ENCODE measurements at regions not wholly inside any gene's neighbourhood (a gene's known extent, or its start where the extent isn't known, plus 50 kb on each side); places are given as distances from the start of the nearest gene placed in this dataset.
"Not testable (repeated sequence)": the region's sequence is repeated elsewhere in the genome, so short reads cannot be mapped to it uniquely, and the experiment has no call there.

DNA sequence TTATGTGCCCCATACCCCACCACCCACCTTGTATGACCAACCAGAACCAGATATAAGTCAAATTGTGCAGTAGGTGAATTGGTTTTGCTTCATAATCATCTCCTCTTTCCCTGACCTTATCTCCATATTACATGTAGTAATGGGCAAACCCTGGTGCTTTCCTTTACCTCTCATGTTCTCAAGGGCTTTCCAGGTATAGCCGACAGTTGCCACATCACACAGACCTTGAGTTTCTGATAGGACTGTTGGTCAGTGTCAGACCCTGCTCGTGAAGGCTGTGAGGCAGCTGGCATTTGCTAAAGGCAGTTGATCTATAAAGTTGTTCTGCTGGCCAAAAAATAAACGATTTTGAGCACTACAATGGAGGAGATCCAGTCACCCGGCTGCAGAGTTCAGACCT, 145.9 kb downstream of the ALX1 start:
- DNase-seq = no peak

DNA sequence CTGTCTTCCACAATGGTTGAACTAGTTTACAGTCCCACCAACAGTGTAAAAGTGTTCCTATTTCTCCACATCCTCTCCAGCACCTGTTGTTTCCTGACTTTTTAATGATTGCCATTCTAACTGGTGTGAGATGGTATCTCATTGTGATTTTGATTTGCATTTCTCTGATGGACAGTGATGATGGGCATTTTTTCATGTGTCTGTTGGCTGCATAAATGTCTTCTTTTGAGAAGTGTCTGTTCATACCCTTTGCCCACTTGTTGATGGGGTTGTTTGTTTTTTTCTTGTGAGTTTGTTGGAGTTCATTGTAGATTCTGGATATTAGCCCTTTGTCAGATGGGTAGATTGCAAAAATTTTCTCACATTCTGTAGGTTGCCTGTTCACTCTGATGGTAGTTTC, 153.1 kb downstream of the ALX1 start:
- DNase-seq = not testable (repeated sequence)

DNA sequence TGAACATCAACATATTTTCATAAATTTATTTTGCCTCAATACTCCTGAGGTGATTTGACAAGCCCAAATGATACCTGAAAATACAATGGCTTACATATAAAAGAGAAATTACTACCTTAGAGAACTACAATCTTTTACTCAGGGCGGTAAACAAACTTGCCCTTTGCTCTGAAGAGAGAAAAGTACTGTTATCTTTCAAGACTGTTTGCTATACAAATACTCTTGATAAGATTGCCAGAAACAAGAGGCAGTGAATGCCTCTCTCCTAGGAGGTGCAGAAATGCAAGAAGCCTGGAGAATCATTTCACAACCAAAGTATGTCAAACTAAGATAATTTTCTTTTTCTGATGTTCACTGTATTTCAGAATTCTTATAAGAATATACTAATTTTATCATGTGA, 160.3 kb downstream of the ALX1 start:
- no peak for DNase-seq

DNA sequence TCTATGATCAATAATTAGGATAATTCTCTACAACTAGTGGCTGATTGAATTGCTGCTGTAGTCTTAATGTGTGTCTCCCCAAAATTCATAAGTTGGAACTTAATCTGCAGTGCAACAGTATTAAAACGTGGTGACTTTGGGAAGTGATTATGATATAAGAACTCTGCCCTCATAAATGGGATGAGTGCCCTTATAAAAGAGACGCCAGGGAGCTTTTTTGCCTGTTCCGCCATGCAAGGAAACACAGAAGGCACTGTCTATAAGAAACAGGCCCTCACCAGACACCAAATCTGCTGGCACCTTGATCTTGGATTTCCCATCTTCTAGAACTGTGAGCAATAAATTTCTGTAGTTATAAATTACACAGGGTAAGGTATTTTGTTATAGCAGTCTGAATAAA, 161.0 kb downstream of the ALX1 start:
- DNase-seq = no peak

DNA sequence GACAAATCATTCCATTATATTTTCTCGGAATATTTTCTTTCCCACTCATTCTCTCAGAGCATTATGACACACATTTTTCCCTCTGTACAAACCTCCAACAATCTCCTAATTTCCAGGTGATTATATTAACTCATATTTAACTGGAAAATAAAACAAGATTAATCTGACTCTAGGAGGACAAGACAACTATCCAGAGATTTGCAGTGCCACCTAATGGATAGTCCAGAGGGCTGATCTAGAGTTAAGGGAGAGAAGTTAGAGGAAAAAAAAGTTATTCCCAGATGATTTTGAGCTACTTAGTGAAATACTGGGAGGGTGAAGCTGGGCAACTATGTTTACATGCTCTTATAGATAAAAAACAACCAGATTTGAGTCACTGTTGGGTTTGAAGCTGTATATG, 161.7 kb downstream of the ALX1 start:
- no peak for DNase-seq

DNA sequence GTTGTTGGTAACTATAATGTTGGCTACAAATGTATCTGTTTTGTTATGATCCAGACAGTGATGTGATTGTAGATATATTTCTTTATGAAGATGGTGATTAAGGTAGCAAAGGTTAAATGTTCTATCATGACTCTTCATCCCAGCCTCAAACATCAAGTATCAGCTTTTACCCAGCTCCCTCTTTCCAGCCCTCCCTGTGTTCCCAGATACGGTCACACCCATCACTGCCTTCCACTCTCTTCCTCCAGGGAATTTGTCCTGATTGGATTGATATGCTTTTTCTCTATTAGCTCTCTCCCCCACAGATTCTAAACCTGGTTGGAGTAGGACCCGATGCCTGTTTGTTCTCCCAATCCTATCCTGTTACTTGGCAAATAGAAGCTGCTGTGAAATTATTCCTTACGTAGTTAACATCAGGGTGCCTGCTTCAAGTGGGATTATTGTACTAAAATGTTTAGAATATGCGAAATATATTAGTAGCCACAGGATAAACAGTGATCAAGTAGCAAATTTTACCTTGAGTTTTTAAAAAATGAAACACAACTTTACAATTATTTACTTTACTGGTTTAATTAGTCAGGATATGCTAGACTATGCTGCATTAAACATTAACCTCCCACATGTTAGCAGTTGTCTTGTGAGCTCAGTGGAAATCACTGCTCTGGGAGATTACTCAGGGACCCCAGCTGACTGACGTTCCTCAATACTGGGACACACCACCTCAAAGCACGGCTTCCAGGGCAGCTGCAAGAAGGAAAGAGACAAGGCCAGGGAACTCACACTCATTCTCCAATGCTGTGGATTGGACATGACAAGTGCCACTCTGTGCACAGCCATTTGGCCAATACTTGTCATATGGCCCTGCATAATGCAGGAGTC, 165.3 kb downstream of the ALX1 start:
- DNase-seq = no peak

DNA sequence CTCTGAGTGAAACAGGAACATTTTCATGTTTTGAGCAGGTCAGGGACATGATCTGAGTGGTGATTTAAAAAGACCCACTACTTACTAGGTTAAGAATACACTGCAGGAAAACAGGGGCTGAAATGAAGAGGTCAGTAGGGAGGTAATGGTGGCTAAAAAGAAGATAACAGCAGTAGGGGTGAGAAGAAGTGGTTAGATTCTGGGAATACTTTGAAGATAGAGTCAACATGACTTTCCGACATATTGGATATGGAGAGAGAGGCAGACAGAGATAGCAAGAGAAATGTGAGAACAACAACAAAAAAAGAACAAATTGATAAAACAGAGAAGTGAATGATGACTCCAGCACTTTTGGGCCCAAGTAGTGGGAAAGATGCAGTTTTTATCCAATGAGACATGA, 168.0 kb downstream of the ALX1 start:
- no peak for DNase-seq

DNA sequence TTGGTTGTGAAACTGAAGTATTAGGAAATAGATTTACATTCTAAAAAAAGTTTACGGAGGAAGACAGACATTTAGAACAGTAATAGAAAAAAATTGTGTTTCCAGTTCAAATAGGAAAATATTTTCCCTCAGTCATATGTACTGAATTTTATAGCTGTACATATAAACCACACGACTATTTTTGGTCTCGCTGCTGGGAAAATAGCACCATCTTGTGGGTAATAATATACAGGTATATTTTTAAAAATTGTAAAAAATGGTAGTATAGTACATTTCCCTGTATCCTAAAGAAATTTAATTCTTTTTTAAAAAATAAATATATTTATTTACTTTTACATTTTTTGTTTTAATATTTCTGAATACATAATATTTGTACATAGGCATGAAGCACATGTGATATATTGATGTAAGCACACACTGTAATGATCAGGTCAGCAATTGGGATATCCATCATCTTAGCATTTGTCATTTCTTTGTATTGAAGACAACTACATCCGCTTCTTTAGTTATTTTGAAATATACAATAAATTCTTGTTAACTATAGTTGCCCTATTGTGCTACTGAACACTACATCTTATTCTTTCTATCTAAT, 168.6 kb downstream of the ALX1 start:
- no peak for DNase-seq

DNA sequence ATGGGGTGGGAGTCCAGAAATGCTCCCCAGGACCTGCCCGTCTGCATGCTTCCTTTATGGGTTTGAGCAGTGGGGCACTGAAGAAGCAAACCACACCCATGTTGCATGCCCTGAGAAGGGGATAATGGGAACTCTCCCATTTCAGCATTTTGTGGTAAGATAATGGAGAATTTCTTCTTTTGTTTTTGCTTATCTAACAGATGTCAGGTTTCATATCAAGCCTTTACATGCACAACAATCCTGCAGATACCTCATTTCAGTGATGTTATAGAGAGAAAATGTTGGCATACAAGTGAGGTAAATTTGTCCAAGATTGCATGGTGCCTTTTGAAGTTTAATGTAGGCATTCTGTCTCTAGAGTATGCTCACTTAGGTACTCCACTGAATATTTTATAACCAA, 177.0 kb downstream of the ALX1 start:
- DNase-seq = no peak

DNA sequence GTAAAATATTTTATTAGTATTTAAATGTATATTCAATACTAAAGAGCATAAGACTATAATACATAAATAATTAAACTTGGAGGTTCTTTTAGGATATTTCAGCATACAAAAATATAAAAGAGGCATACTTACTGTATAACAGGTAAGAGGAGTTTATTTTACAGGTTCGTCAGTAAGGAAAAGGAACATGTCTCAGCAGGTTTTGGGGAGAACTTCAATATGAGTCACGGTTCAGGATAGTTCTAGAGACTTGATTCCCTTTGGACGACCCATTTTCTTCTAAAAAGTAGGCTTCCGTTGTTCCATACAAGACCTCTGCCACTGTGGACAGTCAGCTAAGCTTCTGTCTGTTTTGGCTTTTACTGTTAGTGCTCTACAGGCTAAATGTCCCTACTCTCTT, 181.1 kb downstream of the ALX1 start:
- no peak for DNase-seq

DNA sequence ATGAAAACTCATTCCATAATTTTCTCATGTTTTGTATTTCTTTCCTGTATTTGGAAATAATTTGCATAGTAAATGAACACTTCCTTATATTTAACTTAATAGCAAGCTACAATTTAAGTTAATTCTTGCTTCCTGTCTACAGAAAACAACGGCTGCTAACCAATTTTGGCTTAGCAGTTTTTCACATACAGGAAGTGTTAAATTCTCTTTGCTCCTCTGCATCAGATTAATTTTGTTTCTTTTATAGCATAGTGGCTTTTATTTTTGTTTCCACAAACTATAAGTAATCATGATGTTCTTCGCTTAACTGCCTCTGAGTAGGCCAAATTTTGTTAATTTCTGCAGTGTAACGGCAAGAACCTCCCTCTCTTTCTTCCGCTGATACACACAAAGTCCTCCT, 182.9 kb downstream of the ALX1 start:
- DNase-seq = no peak

DNA sequence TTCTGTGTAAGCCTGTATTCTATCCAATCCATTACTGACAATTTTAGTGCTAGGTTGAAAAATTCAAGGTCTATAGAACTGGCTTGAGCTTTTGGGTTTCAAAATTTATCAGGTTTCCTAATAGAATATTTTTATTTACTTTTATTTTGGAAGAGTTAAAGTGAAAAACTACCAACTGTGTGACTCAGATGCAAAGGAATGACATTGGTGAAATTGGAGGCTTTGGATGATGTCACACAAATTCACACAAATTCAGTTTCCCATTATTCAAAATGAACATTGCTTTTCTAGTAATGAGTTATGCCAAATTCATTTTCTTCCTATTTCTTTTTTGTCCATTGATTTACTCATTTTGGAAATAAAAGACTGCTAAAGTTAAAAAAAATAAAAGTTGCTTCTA, 186.9 kb downstream of the ALX1 start:
- no peak for DNase-seq

DNA sequence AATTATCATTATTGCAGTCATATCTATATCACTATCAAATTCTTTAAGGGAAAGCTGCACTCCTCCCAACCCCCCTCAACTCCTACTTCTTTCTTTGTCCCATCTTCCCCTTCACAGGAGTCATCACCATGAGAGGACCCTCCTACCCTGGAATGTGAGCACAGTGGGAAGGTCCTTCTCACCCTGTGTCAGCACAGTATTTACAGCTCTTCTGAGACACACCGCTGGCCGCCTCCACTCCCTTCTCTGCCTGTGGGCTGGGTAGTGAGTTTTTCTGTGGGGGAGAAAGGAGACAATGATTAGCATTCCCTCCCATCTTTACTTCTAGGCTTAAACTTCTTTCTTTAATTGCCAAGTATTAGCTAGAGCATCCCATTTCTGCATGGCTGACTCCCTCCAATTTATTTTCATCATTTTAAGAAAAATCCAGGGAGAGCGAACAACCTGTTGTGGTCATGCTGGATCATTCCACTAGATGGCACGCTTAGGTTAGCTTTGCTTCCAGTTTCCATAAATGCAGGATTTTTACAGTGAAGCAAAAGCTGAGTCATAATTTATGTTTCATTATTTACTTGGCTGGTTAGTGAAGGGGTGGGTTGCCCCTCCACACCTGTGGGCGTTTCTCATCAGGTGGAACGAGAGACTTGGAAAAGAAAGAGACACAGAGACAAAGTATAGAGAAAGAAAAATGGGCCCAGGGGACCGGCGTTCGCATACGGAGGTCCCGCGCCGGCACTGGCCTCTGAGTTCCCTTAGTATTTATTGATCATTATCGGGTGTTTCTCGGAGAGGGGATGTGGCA, 188.5 kb downstream of the ALX1 start:
- peak; percentile 53 for DNase-seq

DNA sequence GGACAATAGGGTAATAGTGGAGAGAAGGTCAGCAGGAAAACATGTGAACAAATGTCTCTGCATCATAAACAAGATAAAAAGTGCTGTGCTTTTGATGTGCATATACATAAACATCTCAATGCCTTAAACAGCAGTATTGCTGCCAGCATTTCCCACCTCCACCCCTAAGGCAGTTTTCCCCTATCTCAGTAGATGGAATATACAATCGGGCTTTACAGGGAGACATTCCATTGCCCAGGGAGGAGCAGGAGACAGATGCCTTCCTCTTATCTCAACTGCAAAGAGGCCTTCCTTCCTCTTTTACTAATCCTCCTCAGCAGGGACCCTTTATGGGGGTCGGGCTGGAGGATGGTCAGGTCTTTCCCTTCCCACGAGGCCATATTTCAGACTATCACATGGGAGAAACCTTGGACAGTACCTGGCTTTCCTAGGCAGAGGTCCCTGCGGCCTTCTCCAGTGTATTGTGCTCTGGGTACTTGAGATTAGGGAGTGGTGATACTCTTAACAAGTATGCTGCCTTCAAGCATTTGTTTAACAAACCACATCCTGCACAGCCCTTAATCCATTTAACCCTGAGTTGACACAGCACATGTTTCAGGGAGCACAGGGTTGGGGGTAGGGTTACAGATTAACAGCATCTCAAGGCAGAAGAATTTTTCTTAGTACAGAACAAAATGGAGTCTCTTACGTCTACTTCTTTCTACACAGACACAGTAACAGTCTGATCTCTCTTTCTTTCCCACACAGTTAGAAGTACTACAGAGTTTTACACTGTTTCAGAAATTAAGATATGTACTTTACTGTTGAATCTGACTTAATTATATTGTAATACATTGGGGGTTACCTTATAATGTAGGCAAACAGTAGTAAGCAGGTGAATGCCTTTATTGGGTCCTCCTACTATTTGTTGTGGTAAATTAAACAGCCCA, 189.4 kb downstream of the ALX1 start:
- not testable (repeated sequence) for DNase-seq

DNA sequence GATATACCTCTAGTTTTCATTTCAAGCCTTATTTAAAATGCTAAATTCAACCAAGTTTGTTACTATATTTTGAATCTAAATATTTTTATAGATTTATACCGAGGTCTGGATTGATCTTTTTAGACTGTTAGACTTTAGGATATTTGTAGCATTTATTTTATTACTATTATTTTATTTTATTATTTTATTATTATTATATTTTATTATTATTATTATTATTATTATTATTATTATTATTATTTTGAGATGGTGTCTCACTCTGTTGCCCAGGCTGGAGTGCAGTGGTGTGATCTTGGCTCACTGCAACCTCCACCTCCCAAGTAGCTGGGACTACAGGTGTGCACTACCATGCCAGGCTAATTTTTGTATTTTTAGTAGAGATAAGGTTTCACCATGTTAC, 195.3 kb downstream of the ALX1 start:
- not testable (repeated sequence) for DNase-seq

DNA sequence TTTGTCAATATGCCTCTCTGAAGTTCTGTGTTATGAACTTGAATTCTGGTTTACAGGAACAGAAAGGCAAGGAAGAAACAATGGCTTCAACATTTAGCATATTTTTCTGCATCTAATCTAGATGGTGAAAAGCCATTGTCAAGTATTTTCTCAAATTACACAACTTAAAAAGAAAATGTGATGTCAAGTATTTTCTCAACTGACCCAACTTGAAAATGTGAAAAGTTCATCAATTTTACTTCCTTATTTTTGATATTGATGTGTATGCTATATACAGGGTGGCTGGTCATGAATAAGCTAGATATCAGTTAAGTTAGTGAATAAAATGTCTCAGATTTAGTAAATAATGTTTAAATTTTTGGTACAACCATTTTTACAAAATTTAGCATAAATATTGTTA, 196.7 kb downstream of the ALX1 start:
- DNase-seq = no peak

DNA sequence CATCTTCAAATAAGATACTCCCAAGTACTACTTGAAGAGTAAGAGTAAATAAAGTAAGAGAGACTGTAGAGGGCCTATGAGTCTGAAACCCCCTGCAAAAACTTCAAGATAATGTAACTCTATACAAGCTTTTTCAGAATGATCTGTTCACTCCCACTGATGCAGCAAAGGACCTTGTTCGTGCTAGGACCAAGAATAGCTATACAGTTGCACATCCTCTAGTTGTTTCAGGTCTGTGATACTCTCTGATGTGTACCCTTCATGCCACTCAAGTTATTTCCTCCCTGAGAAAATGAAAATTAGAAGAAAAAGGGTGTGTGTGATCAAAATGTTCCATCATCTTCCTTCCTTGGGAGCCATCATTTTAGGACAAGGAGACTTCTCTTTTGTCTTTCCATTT, 204.4 kb downstream of the ALX1 start:
- DNase-seq = no peak

DNA sequence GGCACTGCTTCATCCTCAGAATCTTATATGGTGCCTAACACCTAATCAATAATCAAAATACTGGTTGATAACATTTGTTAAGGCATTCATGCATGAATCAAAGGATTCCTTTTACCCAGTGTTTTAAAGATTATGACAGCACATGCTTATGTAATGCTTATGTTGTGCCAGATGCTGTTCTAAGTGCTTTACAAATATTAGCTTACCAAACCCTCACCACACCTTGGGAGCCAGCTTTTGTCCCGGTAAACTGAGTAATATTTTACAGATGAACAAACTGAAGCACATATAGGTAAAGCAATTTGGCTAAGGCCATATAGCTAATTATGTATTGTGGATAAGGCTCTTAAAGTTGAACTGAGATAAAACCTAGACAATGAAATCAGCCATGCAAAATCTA, 209.2 kb downstream of the ALX1 start:
- DNase-seq = no peak

DNA sequence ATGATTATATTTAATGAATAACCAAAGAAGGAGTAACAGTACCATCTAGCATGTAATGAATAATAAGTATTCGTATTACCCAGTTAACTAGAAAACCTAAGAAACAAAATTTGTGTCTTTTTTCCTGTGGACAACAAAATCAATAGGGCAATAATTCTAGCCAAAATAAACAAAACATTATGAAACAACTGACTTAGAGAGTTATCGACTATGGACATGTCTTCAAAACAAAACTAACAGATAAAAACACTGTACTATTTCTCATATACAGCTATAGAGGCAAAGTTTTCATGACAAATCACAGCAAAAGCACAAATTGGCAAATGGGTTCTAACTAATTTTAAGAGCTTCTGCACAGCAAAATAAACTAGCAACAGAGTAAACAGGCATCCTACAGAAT, 224.1 kb downstream of the ALX1 start:
- DNase-seq = no peak

DNA sequence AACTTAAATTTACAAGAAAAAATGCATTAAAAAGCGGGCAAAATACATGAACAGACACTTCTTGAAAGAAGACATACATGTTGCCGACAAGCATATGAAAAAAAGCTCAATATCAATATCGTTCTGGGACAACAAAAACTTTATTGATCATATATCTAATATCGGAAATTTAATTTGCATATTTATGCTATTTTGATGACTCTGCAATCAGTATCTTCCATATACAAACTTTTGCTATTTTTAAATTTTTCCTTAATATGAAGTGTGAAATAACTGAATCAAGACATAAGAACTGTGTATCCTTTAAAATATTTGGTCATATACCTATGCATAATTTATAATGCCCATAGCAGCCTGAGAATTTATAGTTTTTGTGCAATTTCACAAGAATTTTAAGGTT, 224.6 kb downstream of the ALX1 start:
- no peak for DNase-seq

DNA sequence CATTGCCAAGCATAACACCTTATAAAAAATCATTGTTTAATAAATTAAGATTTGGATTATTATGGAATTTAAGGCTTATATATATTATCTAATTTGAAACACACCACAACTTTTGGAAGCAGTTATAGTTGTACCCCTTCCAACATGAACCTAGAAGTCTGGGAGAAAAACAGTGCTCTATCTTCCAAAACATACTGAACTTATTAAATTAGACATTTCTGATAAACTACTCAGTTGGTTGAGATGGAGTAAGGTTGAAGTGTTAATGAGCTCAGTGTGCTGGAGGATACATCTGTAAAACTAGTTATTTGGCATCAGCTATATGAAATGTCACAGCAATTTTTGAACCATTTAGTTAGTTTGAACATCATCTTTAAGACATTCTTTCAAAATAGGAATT, 227.4 kb downstream of the ALX1 start:
- DNase-seq = no peak

DNA sequence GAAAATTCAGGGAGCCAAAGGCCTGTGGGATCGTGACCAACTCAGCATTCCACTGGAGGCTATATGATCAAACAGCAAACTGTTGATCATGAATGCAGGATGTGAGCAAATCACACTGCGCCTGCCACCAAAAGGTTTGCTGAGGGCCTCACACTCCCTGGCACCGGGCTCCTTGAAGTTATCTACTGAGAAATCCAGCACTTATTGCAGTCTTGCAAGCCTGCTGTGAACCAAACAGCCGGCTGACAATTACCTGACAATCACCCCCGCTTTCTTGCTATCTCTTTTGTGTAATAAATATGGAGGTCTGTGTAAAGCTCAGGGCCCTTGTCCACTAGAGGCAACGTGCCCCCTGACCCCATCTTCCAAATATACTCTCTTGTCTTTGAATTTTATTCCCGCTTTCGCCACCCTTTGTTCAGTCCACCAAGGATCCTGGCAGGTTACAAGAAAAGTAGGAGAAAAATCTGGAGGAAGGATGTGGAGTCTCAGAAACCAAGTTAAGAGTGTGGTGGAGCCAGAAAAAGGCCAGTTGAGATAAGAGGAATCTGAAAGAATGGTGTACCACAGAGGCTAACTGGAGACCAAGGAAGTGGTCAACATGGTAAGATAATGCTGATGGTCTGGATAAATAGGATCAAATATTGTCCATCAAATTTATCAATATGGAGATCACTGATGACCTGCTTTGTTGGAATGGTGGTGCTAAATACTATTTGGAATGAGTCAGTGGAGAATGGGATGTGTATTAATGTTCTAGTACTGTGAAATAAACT, 229.2 kb downstream of the ALX1 start:
- no peak for DNase-seq
